ENCODE measurements at regions not wholly inside any gene's neighbourhood (a gene's known extent, or its start where the extent isn't known, plus 50 kb on each side); places are given as distances from the start of the nearest gene placed in this dataset.

DNA sequence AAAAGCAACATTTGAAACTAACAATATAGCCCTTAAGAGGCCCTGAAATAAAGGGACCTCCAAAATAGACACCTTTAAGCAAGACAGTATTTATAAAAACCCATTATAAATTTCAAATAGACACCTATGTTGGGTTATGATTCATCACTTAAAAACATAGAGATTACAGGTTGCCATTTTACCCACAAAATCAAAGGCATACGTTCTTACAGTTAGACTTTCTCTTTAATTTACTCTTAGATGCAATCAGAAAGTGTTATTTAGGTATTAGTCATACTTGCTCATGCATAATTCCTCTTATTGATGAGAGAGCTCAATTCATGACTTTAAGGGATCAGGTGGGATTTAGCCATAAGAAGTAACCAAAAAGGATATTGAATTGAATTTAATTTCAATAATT is 51.5 kb upstream of the TMEM200A start:
- FAIRE-seq (no peak), DNase-seq (ENCODE audit: insufficient read length, low spot score) (no peak)
- TF ChIP-seq, protein P1, sequence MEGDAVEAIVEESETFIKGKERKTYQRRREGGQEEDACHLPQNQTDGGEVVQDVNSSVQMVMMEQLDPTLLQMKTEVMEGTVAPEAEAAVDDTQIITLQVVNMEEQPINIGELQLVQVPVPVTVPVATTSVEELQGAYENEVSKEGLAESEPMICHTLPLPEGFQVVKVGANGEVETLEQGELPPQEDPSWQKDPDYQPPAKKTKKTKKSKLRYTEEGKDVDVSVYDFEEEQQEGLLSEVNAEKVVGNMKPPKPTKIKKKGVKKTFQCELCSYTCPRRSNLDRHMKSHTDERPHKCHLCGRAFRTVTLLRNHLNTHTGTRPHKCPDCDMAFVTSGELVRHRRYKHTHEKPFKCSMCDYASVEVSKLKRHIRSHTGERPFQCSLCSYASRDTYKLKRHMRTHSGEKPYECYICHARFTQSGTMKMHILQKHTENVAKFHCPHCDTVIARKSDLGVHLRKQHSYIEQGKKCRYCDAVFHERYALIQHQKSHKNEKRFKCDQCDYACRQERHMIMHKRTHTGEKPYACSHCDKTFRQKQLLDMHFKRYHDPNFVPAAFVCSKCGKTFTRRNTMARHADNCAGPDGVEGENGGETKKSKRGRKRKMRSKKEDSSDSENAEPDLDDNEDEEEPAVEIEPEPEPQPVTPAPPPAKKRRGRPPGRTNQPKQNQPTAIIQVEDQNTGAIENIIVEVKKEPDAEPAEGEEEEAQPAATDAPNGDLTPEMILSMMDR (IDR thresholded peaks at IDR 0.05; ENCODE audit: insufficient read depth, missing control alignments): no peak

GRCh38 chr6:130313206-130313605 is 52.6 kb upstream of the TMEM200A start:
- DNase-seq (ENCODE audit: insufficient read length, low spot score) (no peak), FAIRE-seq (no peak)
- TF ChIP-seq, protein P1 (IDR thresholded peaks at IDR 0.05; ENCODE audit: insufficient read depth, missing control alignments): no peak

DNA sequence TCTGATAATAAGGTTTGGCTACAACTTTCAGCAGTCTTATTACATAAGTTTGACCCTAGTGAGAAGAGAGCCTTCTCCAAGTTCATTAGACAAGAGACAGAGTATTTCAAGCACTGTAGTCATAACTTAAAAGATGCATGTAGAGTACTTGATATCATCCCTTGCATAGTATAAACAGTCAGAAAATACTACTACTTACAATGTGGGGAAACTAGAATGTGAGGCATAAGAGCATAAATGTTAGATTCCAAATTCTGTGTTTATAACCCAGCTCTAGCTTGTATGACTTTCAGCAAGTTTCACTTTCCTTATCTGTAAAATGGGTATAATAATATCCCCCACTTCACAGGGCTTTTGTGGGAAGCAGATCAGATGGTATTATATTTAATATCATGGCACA is 56.8 kb upstream of the TMEM200A start:
- DNase-seq (ENCODE audit: insufficient read length, low spot score) (no peak), FAIRE-seq (no peak)
- TF ChIP-seq, protein P1 (IDR thresholded peaks at IDR 0.05; ENCODE audit: insufficient read depth, missing control alignments): no peak

DNA sequence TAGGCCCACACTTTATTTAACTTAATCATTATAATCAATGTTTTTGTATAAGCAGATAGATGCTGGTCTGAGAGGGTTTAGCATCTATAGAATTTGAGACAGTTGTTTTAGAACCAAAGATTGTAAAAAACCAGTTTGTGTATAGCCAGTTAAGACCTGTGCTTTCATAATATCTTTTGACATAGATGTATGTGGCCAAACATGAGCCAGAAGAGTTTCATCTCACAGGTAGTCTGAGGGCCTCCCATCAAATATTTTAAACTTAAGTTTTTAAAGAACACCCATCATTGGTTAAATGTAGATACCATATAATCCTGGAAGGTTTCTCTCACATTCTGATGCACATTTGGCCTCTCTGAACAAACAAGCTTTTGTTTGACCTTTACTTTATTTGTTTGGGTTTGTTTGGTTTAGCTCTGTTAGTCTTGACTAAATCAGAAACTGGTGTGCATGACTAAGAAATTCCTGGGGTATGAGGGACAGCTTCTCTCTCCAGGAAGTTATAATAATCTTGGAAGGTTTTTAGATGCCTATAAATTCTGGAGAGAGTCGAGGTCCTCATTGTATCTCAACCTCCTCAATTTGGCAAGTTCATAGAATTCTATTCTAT is 58.0 kb upstream of the TMEM200A start:
- TF ChIP-seq, protein P1 (IDR thresholded peaks at IDR 0.05; ENCODE audit: insufficient read depth, missing control alignments): no peak
- DNase-seq (ENCODE audit: insufficient read length, low spot score): no peak
- no peak for FAIRE-seq

- FAIRE-seq (no peak), DNase-seq (ENCODE audit: insufficient read length, low spot score) (no peak)
- TF ChIP-seq, protein P1 (IDR thresholded peaks at IDR 0.05; ENCODE audit: insufficient read depth, missing control alignments): no peak
These were observed 59.4 kb upstream of the TMEM200A start for GRCh38 chr6:130306377-130306776.

DNA sequence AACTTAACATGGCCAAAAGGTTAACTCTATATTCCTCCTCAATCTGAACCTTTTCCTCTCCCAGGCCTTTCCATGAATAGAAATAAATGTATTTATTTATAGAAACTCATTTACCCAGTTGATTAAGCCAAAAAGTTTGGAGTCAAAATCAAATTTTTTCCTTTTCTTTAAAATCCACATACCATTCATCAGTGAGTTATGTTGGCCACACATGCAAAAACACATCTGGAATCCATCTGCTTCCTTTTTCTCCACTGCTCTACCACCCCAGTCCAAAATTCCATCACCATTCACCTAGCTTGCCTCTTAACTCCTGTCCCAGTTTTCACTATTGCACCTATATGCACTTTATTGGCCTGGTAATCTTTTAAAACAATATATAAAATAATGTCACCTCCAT is 62.4 kb upstream of the TMEM200A start:
- no peak for DNase-seq (ENCODE audit: insufficient read length, low spot score)
- TF ChIP-seq, protein P1 (IDR thresholded peaks at IDR 0.05; ENCODE audit: insufficient read depth, missing control alignments): no peak
- FAIRE-seq: no peak

DNA sequence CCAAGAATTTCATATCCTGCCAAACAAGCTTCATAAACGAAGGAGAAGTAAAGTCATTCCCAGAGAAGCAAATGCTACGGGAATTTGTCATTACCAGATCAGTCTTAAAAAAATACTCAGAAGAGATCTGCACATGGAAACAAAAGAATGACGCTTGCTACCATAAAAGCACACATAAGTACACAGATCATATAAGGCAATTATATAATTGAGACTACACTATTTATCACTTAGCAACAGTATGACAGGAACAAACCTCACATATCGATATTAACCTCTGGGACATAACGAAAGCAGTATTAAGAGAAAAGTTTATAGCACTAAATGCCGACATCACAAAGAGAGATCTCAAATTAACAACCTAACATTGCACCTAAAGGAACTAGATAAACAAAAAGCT is 67.6 kb upstream of the TMEM200A start:
- FAIRE-seq: no peak
- no peak for DNase-seq (ENCODE audit: insufficient read length, low spot score)
- TF ChIP-seq, protein P1 (IDR thresholded peaks at IDR 0.05; ENCODE audit: insufficient read depth, missing control alignments): no peak
